HG03469 (cell line): ENCODE measurements at regions not wholly inside any gene's neighbourhood (a gene's known extent, or its start where the extent isn't known, plus 50 kb on each side); places are given as distances from the start of the nearest gene placed in this dataset.
A peak's percentile ranks its signal among the peaks of the same experiment; 100 is the strongest.
"Not testable (repeated sequence)": the region's sequence is repeated elsewhere in the genome, so short reads cannot be mapped to it uniquely, and the experiment has no call there.

ENCODE experiments used
- ATAC-seq: cut with Tn5 transposase; IDR thresholded peaks from one replicate; pipeline ENCODE4 v1.9.1; 2021; ENCODE audit warnings: mild to moderate bottlenecking, moderate library complexity, moderate number of reproducible peaks; ENCODE audit not compliant: unreplicated experiment

DNA sequence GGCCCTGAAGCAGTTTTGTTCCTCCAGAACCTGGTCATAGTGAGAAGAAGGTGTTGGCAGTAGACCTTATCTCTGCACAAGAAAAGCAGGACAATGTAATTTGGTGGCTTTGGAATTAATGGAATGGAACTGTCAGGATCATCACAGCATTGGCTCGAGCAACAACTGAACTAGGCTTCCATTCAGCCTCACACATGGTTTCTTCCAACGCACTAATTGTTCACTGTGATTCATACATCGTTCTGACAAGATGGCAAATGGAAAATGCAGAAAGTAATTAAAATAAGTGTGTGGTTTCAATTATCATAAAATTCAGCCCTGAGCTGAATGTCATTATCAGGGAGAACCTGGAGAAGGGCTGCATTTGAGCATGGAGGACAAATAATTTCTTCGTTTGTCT, 80.6 kb downstream of the MFSD1 start:
- ATAC-seq = no peak

DNA sequence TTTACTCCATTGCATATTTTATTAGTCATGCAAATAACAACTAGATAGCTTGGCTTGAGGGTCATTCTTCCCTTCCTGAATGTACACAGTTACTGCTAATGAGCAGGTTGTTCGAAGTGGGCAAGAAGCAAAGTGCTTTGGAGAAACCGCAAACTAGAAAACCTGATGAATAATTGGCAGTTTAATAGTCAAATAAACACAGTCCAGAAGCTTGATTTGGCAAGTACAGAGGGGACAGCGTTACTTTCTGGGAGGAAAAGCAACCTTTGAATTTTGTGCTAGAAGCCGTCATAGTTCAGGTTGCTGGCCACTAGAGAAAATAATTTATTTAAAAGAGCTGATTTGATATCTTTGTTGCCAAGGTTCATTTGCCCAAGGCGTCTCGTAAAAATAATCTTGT, 94.9 kb downstream of the MFSD1 start:
- no peak for ATAC-seq

DNA sequence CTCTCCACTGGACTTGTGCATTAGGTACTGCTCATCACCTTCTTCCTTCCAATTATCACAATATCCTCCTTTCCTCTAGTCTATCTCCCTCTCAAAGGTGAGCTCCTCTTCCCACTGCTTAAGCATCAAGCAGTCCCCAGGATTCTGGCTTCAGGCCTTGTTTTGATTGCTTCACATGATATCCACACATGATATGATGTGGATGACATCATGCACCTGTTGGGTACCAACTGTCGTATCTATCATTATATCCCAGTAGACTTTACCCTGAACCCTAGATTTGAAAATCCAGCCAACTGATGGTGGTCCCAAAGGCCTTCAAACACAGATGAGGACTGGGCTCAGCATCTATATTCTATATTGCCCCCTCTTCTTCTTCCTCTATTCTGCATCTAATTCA, 104.9 kb downstream of the MFSD1 start:
- ATAC-seq = no peak

DNA sequence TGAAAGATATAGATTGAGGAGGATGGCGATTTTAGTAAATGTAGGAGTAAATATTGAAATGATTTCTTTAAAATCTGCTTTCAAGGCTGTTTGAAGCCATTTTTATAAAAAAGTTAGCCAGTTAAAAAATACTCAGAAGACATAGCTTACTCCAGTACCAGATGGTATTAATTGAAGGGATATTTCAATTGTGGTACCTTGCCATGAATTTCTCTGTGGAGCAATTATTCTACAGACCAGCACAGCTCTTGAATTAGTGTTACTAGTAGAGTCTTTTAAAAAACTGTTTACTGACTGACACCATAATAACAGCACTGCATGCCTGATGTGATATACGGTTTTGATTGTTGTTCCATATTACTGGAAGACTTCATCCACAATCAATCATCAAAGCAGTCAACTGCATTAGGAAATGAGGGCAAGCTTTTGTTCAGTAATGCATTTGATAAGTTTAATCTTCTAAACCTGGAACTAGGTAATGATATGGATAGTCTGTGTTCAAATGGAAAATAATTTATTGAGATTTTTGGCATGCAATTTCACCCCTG, 106.4 kb downstream of the MFSD1 start:
- no peak for ATAC-seq

DNA sequence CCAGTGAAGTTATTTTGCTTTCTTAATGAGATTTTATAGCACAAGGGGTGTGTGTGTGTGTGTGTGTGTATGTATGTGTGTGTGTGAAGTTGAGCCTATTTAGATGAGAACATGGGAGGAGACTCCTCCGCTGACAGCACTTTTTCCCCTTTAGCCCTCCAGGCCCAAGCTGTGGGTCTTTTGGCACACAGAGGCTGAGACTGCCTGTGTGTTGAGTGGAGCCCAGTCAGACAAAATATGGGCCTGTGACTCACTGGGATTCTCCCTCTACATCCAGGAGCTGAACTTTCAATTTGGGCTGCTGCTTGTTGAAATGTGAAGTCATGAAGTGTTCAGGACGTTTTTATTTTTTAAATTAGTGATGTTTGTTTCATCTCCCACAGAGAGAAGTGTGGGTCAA, 108.0 kb downstream of the MFSD1 start:
- no peak for ATAC-seq

DNA sequence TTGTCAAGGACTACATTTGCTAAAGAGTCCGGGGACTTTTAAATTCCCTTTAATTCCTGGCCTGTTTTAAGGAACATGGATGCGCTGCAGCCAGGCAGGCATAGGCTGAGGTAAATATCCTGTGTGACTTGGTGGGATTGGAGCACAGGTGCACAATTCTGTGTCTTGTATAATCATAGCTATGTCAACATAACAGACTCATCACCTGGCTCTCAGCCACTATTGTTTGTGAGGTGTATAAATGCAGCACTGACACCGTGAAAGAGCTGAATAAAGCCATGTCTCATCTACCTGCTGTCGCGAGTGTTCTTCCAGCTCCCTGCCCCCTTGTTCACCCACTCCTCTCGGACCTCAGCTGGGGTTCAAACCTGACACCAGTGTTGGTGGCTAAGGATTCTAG, 109.7 kb downstream of the MFSD1 start:
- ATAC-seq = no peak

DNA sequence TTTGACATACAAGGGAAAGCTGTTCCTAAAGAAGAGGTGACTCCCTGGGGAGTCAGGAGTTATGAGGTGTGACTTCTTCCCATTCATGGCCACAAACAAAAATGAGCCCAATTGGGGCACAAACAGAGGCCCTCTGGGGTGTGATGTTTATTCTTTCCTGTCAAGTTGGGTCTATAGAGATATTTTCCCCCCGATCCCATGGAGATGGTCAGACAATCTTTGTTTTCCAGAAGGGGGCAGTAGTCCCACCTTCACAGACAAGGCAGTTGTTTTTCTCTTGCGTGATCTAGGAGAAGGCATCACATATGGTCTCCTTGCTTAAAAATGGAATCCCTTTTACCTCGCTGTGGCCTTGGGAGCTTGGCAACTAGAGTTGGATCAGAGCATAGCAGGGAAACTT, 110.3 kb downstream of the MFSD1 start:
- ATAC-seq = no peak

DNA sequence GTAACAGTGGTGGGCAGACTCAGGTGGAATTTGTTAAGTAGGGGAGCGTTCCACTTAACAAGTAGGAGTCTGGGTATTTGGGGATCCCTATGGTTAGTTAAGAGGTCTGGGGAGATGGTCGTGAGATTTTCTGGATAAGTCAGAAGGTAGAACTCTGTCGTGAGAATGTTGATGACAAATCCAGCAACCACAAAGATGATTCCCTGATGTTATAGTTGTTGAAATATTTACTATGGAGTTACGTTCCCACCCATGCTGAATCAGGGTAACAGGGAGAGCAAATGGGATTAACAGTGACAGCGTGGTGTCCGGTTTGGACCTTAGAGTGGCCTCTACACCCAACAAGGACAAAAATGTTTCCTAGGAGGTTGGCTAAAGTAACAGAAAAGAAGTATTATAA, 110.8 kb downstream of the MFSD1 start:
- no peak for ATAC-seq

DNA sequence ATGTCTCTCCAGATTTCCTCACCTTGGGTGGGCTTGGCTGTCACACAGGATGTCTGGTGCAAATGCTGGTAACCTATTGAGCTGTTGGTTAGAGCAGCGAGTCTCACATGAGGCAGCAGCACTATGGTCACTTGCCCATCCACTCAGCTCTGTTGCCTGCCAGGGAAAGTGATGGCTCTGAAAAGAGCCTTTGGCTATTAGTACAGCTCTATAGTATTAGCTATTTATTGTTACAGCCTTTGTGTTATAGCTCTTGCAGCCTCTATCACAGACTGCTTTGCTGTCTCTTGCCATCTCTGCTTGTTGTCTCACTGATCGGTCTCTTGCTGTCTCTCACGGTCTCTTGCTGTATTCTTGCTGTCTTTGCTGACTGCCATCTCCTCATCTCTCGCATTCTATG, 114.3 kb downstream of the MFSD1 start:
- ATAC-seq = no peak

DNA sequence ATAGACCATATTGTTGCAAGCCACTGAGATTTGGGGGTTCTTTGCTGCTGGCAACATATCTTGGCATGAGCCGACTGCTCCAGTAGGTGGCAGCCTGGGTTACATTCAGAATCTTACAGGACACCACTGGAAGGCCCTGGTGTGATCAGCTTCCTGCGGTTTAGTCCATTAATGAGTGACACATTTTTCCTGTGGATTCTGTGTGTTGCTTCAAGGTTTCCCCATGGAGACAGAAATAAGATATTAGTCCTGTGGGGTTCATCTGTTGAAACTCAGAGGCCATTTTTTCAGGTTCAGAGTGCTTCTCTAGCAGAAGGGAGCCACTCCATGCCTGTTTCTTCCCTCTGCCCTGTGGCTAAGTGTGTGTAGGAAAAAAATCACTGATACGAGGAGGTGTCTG, 116.2 kb downstream of the MFSD1 start:
- peak; percentile 70 for ATAC-seq

DNA sequence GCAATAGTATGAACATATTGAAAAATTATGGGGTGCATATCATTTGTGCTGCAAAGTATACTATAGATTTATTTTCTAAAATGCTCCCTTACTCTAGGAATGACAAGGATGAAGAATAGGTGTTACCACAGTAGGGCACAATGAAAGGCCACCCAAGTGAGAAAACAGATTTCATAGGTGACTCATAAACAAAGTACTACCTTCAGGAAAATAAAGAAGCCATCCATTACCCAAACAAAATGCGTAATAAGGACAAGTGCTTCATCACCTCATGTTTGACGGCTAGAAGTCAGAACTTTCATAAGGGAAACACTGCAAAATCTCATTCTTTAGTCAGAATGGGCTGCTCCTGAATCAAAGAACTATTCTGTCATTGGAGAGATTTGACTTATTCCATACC, 116.6 kb downstream of the MFSD1 start:
- no peak for ATAC-seq

DNA sequence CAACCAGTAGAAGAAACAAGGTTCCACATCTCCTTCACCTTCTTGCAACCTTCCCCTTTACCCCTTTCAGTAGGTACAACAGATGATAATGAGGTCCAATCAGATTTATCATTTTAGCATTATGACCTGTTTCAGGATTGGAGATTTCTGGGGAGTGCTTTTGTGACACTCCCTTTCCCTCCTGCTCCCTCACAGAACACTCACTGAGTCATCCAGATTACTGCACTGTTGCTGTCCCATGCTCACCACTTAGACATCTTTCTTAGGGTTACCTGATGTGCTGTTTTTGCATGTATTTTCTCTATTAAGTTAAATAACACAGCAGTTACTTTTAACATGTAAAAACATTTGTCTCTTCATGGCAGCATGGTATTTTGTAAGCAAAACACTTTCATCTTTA, 118.5 kb downstream of the MFSD1 start:
- no peak for ATAC-seq

DNA sequence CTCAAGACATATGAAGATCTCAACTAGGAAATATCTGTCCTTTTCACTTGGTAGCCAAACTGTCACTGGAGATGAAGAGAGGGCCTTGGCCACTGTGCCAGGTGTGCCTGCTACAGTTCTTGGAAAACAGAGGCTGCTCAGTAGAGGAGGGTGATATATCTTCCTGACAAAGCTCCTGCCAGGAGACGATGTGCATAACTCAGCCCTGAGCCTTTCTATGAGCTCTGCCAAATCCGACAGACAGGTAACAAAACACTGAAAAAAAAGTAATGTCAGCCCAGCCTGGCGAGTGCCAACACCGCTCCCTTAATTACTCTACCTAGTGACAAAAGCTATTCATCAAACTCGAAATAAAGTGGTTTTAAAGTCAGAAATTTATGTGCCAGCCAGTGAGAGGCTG, 123.2 kb downstream of the MFSD1 start:
- no peak for ATAC-seq

DNA sequence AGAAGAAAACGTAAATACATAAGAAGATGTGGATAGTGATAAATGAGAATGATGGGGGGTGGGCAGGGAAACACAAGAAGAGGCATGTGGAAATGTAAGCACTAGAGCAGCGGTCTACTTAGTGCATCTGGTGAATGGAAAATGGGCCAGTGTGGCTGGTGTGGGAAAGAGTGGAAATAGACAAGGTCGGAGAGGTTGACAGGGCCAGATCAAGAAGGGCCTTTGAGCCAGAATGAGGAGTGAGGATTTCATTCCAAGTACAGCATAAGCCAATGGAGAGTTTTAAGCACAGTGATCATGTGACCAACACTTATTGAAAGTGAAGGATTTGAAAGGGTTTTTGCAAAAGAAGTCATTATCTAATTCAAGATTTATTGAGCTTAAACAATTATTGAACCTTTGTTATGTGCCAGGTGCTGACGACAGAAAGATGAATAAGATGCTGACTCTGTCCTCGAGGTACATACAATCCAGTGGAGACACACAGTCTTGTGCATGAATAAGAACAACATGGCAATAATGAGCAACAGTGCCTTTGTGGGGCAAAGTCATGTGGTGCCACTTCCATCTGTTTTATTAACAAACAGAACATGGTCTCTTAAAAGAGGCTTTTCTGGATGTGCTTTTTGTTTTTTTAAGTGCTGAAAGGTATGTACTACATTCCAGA, 124.1 kb downstream of the MFSD1 start:
- no peak for ATAC-seq

DNA sequence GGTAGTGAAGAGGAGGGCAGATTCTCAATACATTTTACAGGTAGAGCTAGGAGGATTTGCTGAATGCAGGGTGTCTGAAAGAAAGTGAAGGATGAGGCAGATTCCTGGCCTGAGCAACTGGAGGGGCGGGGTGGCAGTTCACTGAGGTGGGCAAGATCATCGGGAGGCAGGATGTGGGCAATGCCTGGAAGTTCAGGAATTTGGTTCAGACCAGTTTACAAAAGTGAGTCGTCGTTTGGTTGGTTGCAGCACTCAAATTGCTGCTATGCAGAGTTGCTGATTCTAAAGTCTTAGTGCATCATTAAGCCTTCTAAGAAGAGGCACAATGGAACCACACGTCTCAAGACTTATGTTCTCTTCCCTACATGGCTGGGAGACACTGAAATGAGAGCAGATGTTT, 134.0 kb downstream of the MFSD1 start:
- no peak for ATAC-seq

DNA sequence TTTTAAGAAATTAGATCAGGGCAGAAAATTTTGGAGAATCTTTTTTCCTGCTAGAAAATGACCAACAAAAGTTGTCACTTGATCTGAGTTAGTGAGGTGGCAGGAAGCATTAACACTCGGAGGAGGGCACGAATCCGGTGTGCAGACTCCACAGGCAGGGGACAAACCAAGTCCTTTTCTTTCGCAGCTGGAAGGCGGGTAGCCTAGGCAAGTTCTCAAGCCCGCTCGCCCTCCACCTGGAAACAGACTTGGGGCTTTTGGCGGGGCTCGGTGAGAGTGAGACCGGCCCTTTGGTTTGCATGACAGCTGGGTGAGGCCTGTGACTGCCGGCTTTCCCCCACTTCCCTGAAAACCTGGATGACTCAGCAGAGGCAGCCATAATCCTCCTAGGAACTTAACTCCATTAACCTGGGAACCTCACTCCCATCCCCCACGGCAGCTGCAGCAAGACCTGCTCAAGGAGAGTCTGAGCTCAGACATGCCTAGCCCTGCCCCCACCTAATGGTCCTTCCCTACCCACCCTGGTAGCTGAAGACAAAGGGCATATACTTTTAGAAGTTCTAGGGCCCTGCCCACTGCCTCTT, 134.8 kb downstream of the MFSD1 start:
- no peak for ATAC-seq

DNA sequence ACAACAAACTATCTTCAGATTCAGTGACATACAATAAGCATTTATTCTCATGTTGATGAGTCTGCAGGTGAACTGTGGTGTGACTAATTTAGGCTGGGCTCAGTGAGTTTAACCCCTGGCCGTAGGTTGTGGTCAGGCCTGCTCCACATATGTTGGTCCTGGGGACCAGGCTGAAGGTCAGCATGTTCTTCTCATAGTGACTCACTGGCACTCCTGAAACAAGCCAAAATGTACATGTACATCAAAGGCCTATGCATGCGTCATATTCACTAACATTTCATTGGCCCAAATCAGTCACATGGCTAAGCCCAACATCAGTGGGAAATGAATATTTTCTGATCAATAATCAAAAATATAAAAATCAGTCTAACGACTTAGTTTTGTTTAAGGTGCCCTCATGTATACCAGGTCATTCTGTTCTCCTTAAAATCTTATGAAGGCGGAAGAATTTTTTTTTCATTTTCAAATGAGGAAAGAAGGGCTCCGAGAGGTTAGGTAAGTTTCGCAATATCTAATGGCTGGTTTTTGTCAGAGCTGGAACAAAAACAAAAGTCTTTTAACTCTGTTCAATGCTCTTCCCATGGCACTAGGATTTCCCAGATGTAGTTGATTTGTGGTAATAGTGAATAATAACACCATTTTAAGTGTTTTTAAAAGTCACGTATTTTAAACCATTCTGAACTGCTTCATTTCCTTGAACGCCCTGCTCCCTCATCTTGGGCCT, 148.5 kb downstream of the MFSD1 start:
- no peak for ATAC-seq

DNA sequence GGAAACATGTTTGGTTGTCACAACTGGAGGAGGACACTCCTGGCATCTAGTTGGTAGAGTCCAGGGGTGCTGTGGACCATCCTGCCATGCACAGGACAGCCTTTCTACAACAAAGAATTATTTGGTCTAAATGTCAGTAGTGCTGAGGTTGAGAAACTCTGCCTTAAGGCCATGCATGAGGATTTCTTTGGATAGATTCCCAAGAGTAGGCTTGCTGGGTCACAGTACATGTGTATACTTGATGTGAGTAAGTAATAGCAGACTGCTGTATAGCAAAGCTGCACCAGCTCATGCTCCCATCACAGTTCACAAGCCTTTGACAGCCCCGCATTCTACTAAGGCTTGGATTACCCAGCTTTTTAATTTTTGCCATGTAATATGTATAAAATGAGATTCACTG, 151.3 kb downstream of the MFSD1 start:
- no peak for ATAC-seq

DNA sequence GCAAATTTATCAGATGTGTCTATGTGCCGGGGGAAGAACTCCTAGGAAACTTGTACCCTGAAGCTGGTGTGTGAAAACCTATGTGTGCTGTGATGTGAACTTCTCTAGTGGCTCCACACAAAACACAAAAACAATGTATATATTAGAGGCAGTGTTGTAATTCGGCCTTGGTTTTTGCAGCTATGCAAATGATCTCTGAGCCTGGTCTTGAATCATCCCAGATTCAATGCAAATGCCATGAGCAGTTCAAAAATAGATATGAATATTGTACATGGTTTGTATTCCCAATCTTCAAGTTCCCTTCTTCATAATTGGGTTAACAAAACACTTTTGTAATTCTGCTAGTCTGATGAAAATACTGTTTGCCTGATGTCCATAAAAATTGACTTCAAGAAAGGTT, 152.6 kb downstream of the MFSD1 start:
- ATAC-seq = no peak

DNA sequence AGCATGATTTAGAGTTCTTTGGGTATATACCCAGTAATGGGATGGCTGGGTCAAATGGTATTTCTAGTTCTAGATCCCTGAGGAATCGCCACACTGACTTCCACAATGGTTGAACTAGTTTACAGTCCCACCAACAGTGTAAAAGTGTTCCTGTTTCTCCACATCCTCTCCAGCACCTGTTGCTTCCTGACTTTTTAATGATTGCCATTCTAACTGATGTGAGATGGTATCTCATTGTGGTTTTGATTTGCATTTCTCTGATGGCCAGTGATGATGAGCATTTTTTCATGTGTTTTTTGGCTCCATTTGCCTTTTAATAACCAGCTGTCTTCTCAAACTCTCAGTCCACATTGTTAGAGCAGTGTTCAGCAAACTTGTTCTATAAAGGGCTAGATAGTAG, 155.9 kb downstream of the MFSD1 start:
- ATAC-seq = not testable (repeated sequence)

DNA sequence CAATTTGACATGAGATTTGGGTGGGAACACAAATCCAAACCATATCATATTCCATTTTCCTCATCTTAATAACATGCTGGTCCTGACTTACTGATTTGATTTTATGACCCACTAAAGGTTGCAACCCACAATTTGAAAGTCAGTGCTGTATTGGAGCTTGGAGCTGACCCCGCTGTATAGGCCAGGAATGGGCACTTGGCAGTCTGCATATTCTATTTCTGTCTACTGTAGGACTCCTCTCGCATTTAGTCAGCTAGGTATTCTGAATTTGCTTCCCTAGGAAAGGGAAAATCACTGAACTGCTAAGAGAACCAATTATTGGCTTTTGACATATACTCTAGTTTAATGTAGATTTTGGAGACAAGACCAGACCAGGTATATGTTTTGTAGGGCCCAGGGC, 157.0 kb downstream of the MFSD1 start:
- no peak for ATAC-seq

DNA sequence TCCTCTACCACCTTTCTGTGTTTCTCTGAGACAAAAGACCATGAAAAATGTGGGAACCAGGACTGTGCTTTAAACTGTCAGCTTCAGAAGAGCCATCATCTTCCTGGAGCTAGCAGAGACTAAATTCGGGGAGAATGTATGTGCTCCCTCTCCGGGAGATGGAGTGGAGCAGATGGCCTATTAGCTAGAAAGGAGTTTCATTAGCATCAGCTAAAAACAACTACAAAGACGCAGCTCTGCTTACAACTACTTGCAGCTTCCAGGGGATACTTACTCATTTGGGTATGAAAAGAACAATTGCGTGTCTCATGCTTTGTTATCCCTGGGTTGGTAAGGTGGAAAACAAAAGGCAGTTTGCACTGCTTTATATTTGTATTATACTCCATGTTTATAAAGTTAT, 159.6 kb downstream of the MFSD1 start:
- no peak for ATAC-seq
